ENCODE measurements at regions not wholly inside any gene's neighbourhood (a gene's known extent, or its start where the extent isn't known, plus 50 kb on each side); places are given as distances from the start of the nearest gene placed in this dataset.
A peak's percentile ranks its signal among the peaks of the same experiment; 100 is the strongest.

GRCh38 chr6:137692806-137693205, 174.3 kb upstream of the TNFAIP3 start:
- no peak for DNase-seq

- DNase-seq: no peak
Observed at GRCh38 chr6:137693711-137694110, 173.3 kb upstream of the TNFAIP3 start.

GRCh38 chr6:137696765-137697164, 170.3 kb upstream of the TNFAIP3 start:
- DNase-seq: no peak

- DNase-seq: no peak
Observed at GRCh38 chr6:137697267-137697938, 169.7 kb upstream of the TNFAIP3 start.

GRCh38 chr6:137698636-137699030, 168.4 kb upstream of the TNFAIP3 start:
- no peak for DNase-seq

- DNase-seq: peak; percentile 73
Observed at GRCh38 chr6:137699031-137699683, 167.9 kb upstream of the TNFAIP3 start.

GRCh38 chr6:137700161-137700560, 166.9 kb upstream of the TNFAIP3 start:
- DNase-seq: no peak

GRCh38 chr6:137700751-137701477, 166.1 kb upstream of the TNFAIP3 start:
- DNase-seq: no peak

GRCh38 chr6:137701942-137702341, 165.1 kb upstream of the TNFAIP3 start:
- no peak for DNase-seq

- no peak for DNase-seq
Observed at GRCh38 chr6:137702791-137703424, 164.2 kb upstream of the TNFAIP3 start.

- no peak for DNase-seq
Observed at GRCh38 chr6:137704802-137705159, 162.3 kb upstream of the TNFAIP3 start.

GRCh38 chr6:137705160-137706082, 161.6 kb upstream of the TNFAIP3 start:
- DNase-seq: peak; percentile 86

- DNase-seq: no peak
Observed at GRCh38 chr6:137706083-137706750, 160.8 kb upstream of the TNFAIP3 start.

GRCh38 chr6:137707038-137707589, 159.9 kb upstream of the TNFAIP3 start:
- DNase-seq: no peak

- peak; percentile 80 for DNase-seq
Observed at GRCh38 chr6:137707590-137708360, 159.3 kb upstream of the TNFAIP3 start.

GRCh38 chr6:137708481-137708880, 158.6 kb upstream of the TNFAIP3 start:
- DNase-seq: no peak

- no peak for DNase-seq
Observed at GRCh38 chr6:137709424-137710236, 157.4 kb upstream of the TNFAIP3 start.

- DNase-seq: no peak
Observed at GRCh38 chr6:137711972-137712371, 155.1 kb upstream of the TNFAIP3 start.

- no peak for DNase-seq
Observed at GRCh38 chr6:137712587-137712986, 154.5 kb upstream of the TNFAIP3 start.

- DNase-seq: no peak
Observed at GRCh38 chr6:137715589-137716045, 151.4 kb upstream of the TNFAIP3 start.

Data from activated CD8-positive, alpha-beta memory T cell treated with anti-CD3 and anti-CD28 coated beads for 24 hours (primary cell).